H1 (cell line): ENCODE measurements at regions not wholly inside any gene's neighbourhood (a gene's known extent, or its start where the extent isn't known, plus 50 kb on each side); places are given as distances from the start of the nearest gene placed in this dataset.

Experiments used
- CTCF ChIA-PET: fragments of 300-600 bp; sonication (Branson Sonifier 250); formaldehyde crosslinking; loops from one replicate; lab custom pipeline; 2021; ENCODE audit not compliant: partially characterized antibody; lab: Charles Lee
- POLR2A ChIA-PET: fragments of 300-600 bp; sonication (Branson Sonifier 250); formaldehyde crosslinking; loops from one replicate; lab custom pipeline; 2021; ENCODE audit warnings: inconsistent platforms; ENCODE audit not compliant: partially characterized antibody; lab: Charles Lee
- DNase-seq, 2 experiments: peaks; one replicate each; pipeline versions ENCODE4 v3.0.0 to v3.0.0-alpha.2; 2010 to 2022; ENCODE audit warnings: low spot score in 2 of 2, low read depth in 1 of 2, mixed read lengths in 1 of 2
- FAIRE-seq: peaks from 2 replicates; lab custom pipeline; 2011; peaks lifted over from hg19 to GRCh38; lab: Jason Lieb, UNC
- H2AFZ ChIP-seq: 2 replicates; pipeline ENCODE4 v1.8.1; 2012; ENCODE audit warnings: low read length, inconsistent platforms
- H2AK5ac ChIP-seq: 2 replicates; pipeline ENCODE4 v1.6.1; 2013; ENCODE audit warnings: low read depth, low read length
- H2BK120ac ChIP-seq: replicated peaks from 2 replicates; pipeline ENCODE3; 2013; ENCODE audit warnings: low read depth, low read length, inconsistent platforms
- H2BK12ac ChIP-seq: 2 replicates; pipeline ENCODE4 v1.6.1; 2013; ENCODE audit warnings: low read depth, low read length
- H2BK15ac ChIP-seq: 2 replicates; pipeline ENCODE4 v1.6.1; 2013; ENCODE audit warnings: low read length
- H2BK20ac ChIP-seq: 2 replicates; pipeline ENCODE4 v1.6.1; 2013; ENCODE audit warnings: low read length
- H2BK5ac ChIP-seq: 2 replicates; pipeline ENCODE4 v1.6.1; 2013; ENCODE audit warnings: low read depth, low read length
- H3K14ac ChIP-seq: 2 replicates; pipeline ENCODE4 v1.6.1; 2013; ENCODE audit warnings: inconsistent platforms; ENCODE audit not compliant: insufficient read length
- H3K18ac ChIP-seq: 2 replicates; pipeline ENCODE4 v1.6.1; 2013; ENCODE audit warnings: low read length; ENCODE audit errors: extremely low read depth
- H3K23ac ChIP-seq: 2 replicates; pipeline ENCODE4 v1.6.1; 2013; ENCODE audit warnings: inconsistent platforms; ENCODE audit not compliant: insufficient read length
- H3K23me2 ChIP-seq: 2 replicates; pipeline ENCODE4 v1.6.1; 2013; ENCODE audit warnings: low read depth, low read length
- H3K27ac ChIP-seq: 2 replicates; pipeline ENCODE4 v1.6.1; 2011; ENCODE audit warnings: low read depth, low read length, inconsistent platforms
- H3K27me3 ChIP-seq, 4 experiments: replicated peaks in 1 of 4; 1 replicate in 1 of 4; 2 replicates in 3 of 4; pipeline versions ENCODE4 v1.6.1 to v1.8.1; 2011 to 2013; ENCODE audit warnings: low read length in 3 of 4, mild to moderate bottlenecking in 3 of 4, inconsistent platforms in 2 of 4, mixed read lengths in 2 of 4, moderate library complexity in 1 of 4; ENCODE audit not compliant: control insufficient read depth in 3 of 4, insufficient read depth in 3 of 4; ENCODE audit errors: extremely low read depth in 1 of 4
- H3K36me3 ChIP-seq, 4 experiments: 2 replicates each; pipeline versions ENCODE4 v1.6.1 to v1.8.1; 2011 to 2013; ENCODE audit warnings: mild to moderate bottlenecking in 4 of 4, low read length in 3 of 4, moderate library complexity in 2 of 4, control low read depth in 1 of 4, inconsistent platforms in 1 of 4; ENCODE audit not compliant: insufficient read depth in 4 of 4, control insufficient read depth in 2 of 4
- H3K4ac ChIP-seq: replicated peaks from 2 replicates; pipeline ENCODE3; 2013; ENCODE audit warnings: low read length, low read depth, mixed read lengths, inconsistent platforms; ENCODE audit not compliant: insufficient read length
- H3K4me1 ChIP-seq, 4 experiments: replicated peaks in 1 of 4; 1 replicate in 1 of 4; 2 replicates in 3 of 4; pipeline versions ENCODE4 v1.6.1 to v1.8.1; 2011 to 2013; ENCODE audit warnings: low read length in 3 of 4, inconsistent platforms in 2 of 4, mixed read lengths in 1 of 4; ENCODE audit not compliant: insufficient read depth in 4 of 4, control insufficient read depth in 3 of 4
- H3K4me2 ChIP-seq, 2 experiments: 2 replicates each; pipeline versions ENCODE4 v1.6.1 to v1.8.1; 2011 to 2013; ENCODE audit warnings: low read depth in 2 of 2, low read length in 2 of 2, control low read depth in 1 of 2, inconsistent platforms in 1 of 2, mild to moderate bottlenecking in 1 of 2; ENCODE audit not compliant: insufficient read depth in 1 of 2
- H3K4me3 ChIP-seq, 4 experiments: fragments of 200-600, 300-600 bp in 1 of 4; sonication (generic), shearing (Covaris generic), sonication (Bioruptor Twin) in 1 of 4; 2 replicates each; pipeline versions ENCODE4 v1.5.1 to v1.8.1; 2011 to 2016; ENCODE audit warnings: low read length in 4 of 4, low read depth in 3 of 4, control low read depth in 2 of 4, inconsistent platforms in 2 of 4, mild to moderate bottlenecking in 2 of 4, mixed read lengths in 1 of 4, moderate library complexity in 1 of 4; ENCODE audit not compliant: insufficient read depth in 2 of 4; ENCODE audit errors: extremely low read depth in 1 of 4
- H3K56ac ChIP-seq: replicated peaks from 2 replicates; pipeline ENCODE3; 2013; ENCODE audit warnings: low read depth, mild to moderate bottlenecking, mixed read lengths, low read length, inconsistent platforms; ENCODE audit not compliant: insufficient read length
- H3K79me1 ChIP-seq: 2 replicates; pipeline ENCODE4 v1.6.1; 2013; ENCODE audit warnings: low read depth, low read length, control low read depth
- H3K79me2 ChIP-seq, 2 experiments: 2 replicates each; pipeline versions ENCODE4 v1.6.1 to v1.8.1; 2012 to 2013; ENCODE audit warnings: low read length in 2 of 2, mild to moderate bottlenecking in 2 of 2, inconsistent platforms in 1 of 2; ENCODE audit not compliant: insufficient read depth in 2 of 2, control insufficient read depth in 1 of 2
- H3K9ac ChIP-seq, 4 experiments: replicated peaks in 1 of 4; 1 replicate in 1 of 4; 2 replicates in 3 of 4; pipeline versions ENCODE4 v1.6.1 to v1.8.1; 2011 to 2013; ENCODE audit warnings: low read depth in 3 of 4, low read length in 3 of 4, control low read depth in 2 of 4, mild to moderate bottlenecking in 2 of 4, moderate library complexity in 2 of 4, inconsistent platforms in 1 of 4; ENCODE audit errors: extremely low read depth in 1 of 4
- H3K9me3 ChIP-seq, 2 experiments: 2 replicates each; pipeline versions ENCODE4 v1.6.1 to v1.8.1; 2012 to 2013; ENCODE audit warnings: mild to moderate bottlenecking in 2 of 2, moderate library complexity in 2 of 2, control low read depth in 1 of 2, inconsistent platforms in 1 of 2, low read depth in 1 of 2, low read length in 1 of 2, mixed read lengths in 1 of 2; ENCODE audit not compliant: insufficient read depth in 2 of 2
- H4K20me1 ChIP-seq, 2 experiments: replicated peaks in 1 of 2; 2 replicates each; pipeline versions ENCODE3 to v1.8.1; 2011 to 2013; ENCODE audit warnings: inconsistent platforms in 2 of 2, low read length in 2 of 2, mild to moderate bottlenecking in 1 of 2; ENCODE audit not compliant: insufficient read depth in 2 of 2, control insufficient read depth in 1 of 2
- H4K5ac ChIP-seq: 2 replicates; pipeline ENCODE4 v1.6.1; 2013; ENCODE audit warnings: low read length, low read depth, mixed read lengths, inconsistent platforms; ENCODE audit not compliant: insufficient read length
- H4K8ac ChIP-seq: 2 replicates; pipeline ENCODE4 v1.8.0; 2013; ENCODE audit warnings: mild to moderate bottlenecking, moderate library complexity, low read length, inconsistent platforms; ENCODE audit not compliant: insufficient read depth; ENCODE audit errors: extremely low read depth
- H4K91ac ChIP-seq: replicated peaks from 2 replicates; pipeline ENCODE3; 2013; ENCODE audit warnings: low read length, mixed read lengths, inconsistent platforms; ENCODE audit not compliant: insufficient read length
- ATF2 ChIP-seq: IDR thresholded peaks from 2 replicates; pipeline ENCODE4 v1.6.1; 2012; ENCODE audit warnings: low read length, inconsistent platforms
- BACH1 ChIP-seq: IDR thresholded peaks from 2 replicates; pipeline ENCODE4 v1.6.1; 2012; ENCODE audit warnings: low read length, improper control_type of control experiment
- BCL11A ChIP-seq, 2 experiments: IDR thresholded peaks; one replicate each; pipeline ENCODE4 v1.6.1; 2011; ENCODE audit warnings: low read depth in 2 of 2, low read length in 2 of 2, mild to moderate bottlenecking in 2 of 2
- CEBPB ChIP-seq: IDR thresholded peaks from 2 replicates; pipeline ENCODE4 v1.6.1; 2012; ENCODE audit warnings: low read depth, low read length
- GTF2F1 ChIP-seq: IDR thresholded peaks from 2 replicates; pipeline ENCODE4 v1.6.1; 2012; ENCODE audit warnings: low read depth, low read length, improper control_type of control experiment, borderline replicate concordance
- KDM4A ChIP-seq: IDR thresholded peaks from one replicate; pipeline ENCODE4 v1.7.1; 2012; ENCODE audit warnings: low read depth, mild to moderate bottlenecking, moderate library complexity, low read length, inconsistent platforms; ENCODE audit not compliant: severe bottlenecking
- MAFK ChIP-seq: IDR thresholded peaks from 2 replicates; pipeline ENCODE4 v1.6.1; 2012; ENCODE audit warnings: low read depth, mild to moderate bottlenecking, improper control_type of control experiment, low read length
- NANOG ChIP-seq: IDR thresholded peaks from 2 replicates; pipeline ENCODE4 v1.6.1; 2011; ENCODE audit warnings: low read length, low read depth, mild to moderate bottlenecking, inconsistent platforms; ENCODE audit not compliant: insufficient read depth, poor library complexity, severe bottlenecking
- POLR2AphosphoS5 ChIP-seq: IDR thresholded peaks from 2 replicates; pipeline ENCODE4 v1.6.1; 2011; ENCODE audit warnings: low read depth, low read length
- RFX5 ChIP-seq: IDR thresholded peaks from 2 replicates; pipeline ENCODE4 v1.6.1; 2011; ENCODE audit warnings: low read depth, low read length, improper control_type of control experiment, borderline replicate concordance
- SP2 ChIP-seq: IDR thresholded peaks from 2 replicates; pipeline ENCODE4 v1.6.1; 2012; ENCODE audit warnings: mild to moderate bottlenecking, low read length, inconsistent platforms
- TAF1 ChIP-seq: IDR thresholded peaks from 2 replicates; pipeline ENCODE4 v1.6.1; 2011; ENCODE audit warnings: mild to moderate bottlenecking, low read depth, low read length
- USF2 ChIP-seq: IDR thresholded peaks from 2 replicates; pipeline ENCODE4 v1.6.1; 2011; ENCODE audit warnings: low read length, improper control_type of control experiment
- WGBS, 2 experiments: shearing (Covaris generic) in 1 of 2; methylation state at CpG; one replicate each; pipeline versions ENCODE4 v1.1.6 to v1.1.7; 2013 to 2015; ENCODE audit warnings: low lambda C conversion rate in 2 of 2, mixed read lengths in 2 of 2, inconsistent platforms in 1 of 2, low coverage in 1 of 2, missing lambda C conversion rate in 1 of 2; ENCODE audit not compliant: insufficient replicate concordance in 2 of 2, insufficient coverage in 1 of 2, insufficient read length in 1 of 2; ENCODE audit errors: extremely low coverage in 1 of 2, missing lambda C conversion rate in 1 of 2; 5-methylcytosine and 5-hydroxymethylcytosine counted together

- no peaks in the 10 kb centered on the region for H3K79me1 ChIP-seq
- no peak overlapping the region for H2AFZ ChIP-seq
- CTCF ChIA-PET, result no interaction called here
- H2BK120ac ChIP-seq, result no peak overlapping the region
- no peaks in the 10 kb centered on the region for H3K23me2 ChIP-seq
- no peak overlapping the region for H3K27ac ChIP-seq
- no peak overlapping the region for H3K4me3 ChIP-seq
- H4K8ac ChIP-seq, result no peak overlapping the region
- H2BK12ac ChIP-seq, result no peak overlapping the region
- H3K36me3 ChIP-seq, result no peaks in the 10 kb centered on the region
- H3K9me3 ChIP-seq, result no peaks in the 10 kb centered on the region
- no peak overlapping the region for H2BK15ac ChIP-seq
- no peak overlapping the region for H3K4ac ChIP-seq
- H4K91ac ChIP-seq, result no peak overlapping the region
- no peak overlapping the region for H3K56ac ChIP-seq
- no peak overlapping the region for H3K18ac ChIP-seq
- H4K5ac ChIP-seq, result no peak overlapping the region
- H3K27me3 ChIP-seq, result no peaks in the 10 kb centered on the region; a peak in 1 of 7 replicates
- H2BK5ac ChIP-seq, result no peak overlapping the region
- no peak overlapping the region for H2AK5ac ChIP-seq
- H2BK20ac ChIP-seq, result no peak overlapping the region
- FAIRE-seq, result no peak
- POLR2A ChIA-PET, result no interaction called here
- H4K20me1 ChIP-seq, result no peaks in the 10 kb centered on the region
- H3K14ac ChIP-seq, result no peak overlapping the region
- H3K4me1 ChIP-seq, result no peaks in the 10 kb centered on the region
- H3K4me2 ChIP-seq, result no peak overlapping the region
- no peaks in the 10 kb centered on the region for H3K79me2 ChIP-seq
- WGBS, 2 experiments, result 93% methylated on average over 3 of the region's 3 CpGs; no CpG with 5 or more reads in 1 of the 2 experiments
- H3K23ac ChIP-seq, result no peak overlapping the region
- no peak overlapping the region for H3K9ac ChIP-seq
- no peak for DNase-seq
- TF ChIP-seq RFX5, result no peak
- TF ChIP-seq ATF2, result no peak
- TF ChIP-seq KDM4A, result no peak
- no peak for TF ChIP-seq CEBPB
- no peak for TF ChIP-seq BACH1
- TF ChIP-seq NANOG, result no peak
- TF ChIP-seq BCL11A (IDR thresholded peaks at IDR 0.05; ENCODE audit: low read depth in 2 of 2, low read length in 2 of 2), result no peak
- no peak for TF ChIP-seq TAF1
- TF ChIP-seq SP2, result no peak
- TF ChIP-seq POLR2AphosphoS5, result no peak
- no peak for TF ChIP-seq USF2
- no peak for TF ChIP-seq GTF2F1
- no peak for TF ChIP-seq MAFK
These were observed 419.5 kb downstream of the LRRIQ3 start for GRCh38 chr1:73778471-73778870.
